GM21423 (cell line): ENCODE measurements at regions not wholly inside any gene's neighbourhood (a gene's known extent, or its start where the extent isn't known, plus 50 kb on each side); places are given as distances from the start of the nearest gene placed in this dataset.
"Not testable (repeated sequence)": the region's sequence is repeated elsewhere in the genome, so short reads cannot be mapped to it uniquely, and the experiment has no call there.

Source experiments
- ATAC-seq: cut with Tn5 transposase; IDR thresholded peaks from one replicate; pipeline ENCODE4 v1.9.1; 2021; ENCODE audit warnings: mild to moderate bottlenecking, moderate library complexity; ENCODE audit not compliant: unreplicated experiment

- no peak for ATAC-seq
These were observed 1006.9 kb downstream of the VRK1 start for GRCh38 chr14:97804056-97804455.

DNA sequence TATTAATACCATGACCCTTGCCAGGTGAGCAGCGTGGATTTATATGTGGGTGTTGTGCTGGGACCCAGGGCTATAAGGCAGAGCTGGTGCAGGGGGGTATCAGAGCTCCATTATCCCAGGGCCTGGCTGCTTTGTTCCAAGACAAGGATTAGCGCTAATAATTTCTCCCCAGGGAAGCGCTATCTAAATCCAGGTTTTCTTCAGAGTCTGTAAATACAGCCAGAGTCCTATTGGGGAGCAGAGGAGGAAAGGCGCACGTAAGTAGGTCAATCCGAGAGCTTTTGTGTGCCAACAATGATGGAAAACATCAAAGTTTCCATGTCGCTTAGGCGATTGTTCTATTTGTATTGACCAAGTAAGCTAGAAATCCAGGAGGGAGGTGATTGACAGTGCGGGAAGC lies 1009.7 kb downstream of the VRK1 start:
- ATAC-seq, result no peak

DNA sequence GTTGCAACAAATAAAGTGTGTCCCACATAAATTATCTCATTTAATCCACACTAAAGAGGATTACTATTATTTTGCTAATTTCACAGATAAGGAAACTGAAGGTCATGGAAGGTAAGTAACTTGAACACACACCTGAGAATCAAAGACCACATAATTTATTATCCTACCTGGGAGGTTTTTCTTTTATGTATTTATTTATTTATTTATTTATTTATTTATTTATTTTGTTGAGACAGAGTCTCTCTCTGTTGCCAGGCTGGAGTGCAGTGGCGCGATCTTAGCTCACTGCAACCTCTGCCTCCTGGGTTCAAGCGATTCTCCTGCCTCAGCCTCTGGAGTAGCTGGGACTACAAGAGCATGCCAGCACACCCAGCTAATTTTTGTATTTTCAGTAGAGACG lies 1011.4 kb downstream of the VRK1 start:
- not testable (repeated sequence) for ATAC-seq

GRCh38 chr14:97813556-97813955 lies 1016.4 kb downstream of the VRK1 start:
- no peak for ATAC-seq

- no peak for ATAC-seq
These were observed 1023.6 kb downstream of the VRK1 start for GRCh38 chr14:97820781-97821180.

GRCh38 chr14:97824218-97824617 lies 1027.0 kb downstream of the VRK1 start:
- ATAC-seq, result no peak

- no peak for ATAC-seq
These were observed 1030.6 kb downstream of the VRK1 start for GRCh38 chr14:97827746-97828145.

DNA sequence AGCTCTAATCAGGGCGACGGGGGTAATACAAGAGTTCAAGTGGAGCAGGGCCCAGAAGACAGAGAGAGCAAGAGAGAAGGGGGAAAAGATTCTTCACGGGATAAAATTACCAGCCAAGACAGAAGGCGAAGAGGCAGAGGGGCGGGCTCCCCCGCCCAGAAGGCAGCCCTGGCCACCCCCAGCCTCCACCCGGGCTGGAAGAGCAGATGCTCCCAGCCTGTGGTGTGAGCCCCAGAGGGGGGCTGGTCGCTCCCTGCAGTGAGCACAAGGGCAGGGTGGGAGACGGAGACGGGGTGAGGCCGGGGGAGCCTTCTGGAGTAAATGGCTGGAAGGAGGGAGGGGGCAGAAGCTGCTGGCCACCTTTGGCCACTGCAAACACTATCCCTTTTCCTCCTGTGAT lies 1035.6 kb downstream of the VRK1 start:
- no peak for ATAC-seq

GRCh38 chr14:97838986-97839385 lies 1041.8 kb downstream of the VRK1 start:
- no peak for ATAC-seq

- no peak for ATAC-seq
These were observed 1043.0 kb downstream of the VRK1 start for GRCh38 chr14:97840159-97840558.

DNA sequence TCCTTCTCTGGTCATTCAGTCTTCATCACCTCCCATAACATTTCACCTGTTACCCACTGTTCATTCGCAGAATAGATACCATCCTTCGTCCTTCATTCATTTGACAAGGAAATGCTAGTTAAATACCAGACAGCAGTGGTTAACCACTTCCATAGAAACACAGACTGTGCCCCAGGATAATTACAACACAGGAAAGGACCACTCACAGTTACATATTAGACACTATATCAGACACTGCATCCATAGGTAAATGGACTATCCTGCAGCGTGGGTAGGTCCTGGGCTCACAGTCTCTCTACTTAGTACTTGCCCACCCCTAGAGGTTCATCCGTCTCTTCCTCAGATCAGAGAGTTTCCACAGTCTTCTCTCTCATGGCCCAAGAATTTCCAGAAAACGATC lies 1044.6 kb downstream of the VRK1 start:
- ATAC-seq, result no peak

DNA sequence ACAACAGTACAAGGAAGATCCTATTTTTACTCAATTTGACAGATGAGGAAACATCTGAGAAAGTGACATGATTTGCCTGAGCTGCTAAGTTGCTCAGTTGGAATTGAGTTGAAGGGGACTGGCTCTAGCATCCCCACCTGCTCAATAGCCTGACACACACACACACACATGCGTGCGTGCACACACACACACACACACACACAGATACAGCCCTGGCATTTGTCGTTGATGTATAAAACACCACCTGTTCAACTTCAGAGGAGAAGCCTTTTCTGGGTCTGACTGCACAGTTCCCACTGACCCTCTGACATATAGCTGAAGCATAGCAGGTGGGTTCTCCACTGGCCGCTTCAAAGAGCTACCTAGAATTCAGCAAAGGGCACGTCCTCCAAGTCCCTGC lies 1045.9 kb downstream of the VRK1 start:
- no peak for ATAC-seq

GRCh38 chr14:97844042-97844441 lies 1046.9 kb downstream of the VRK1 start:
- ATAC-seq, result no peak

- no peak for ATAC-seq
These were observed 1049.0 kb downstream of the VRK1 start for GRCh38 chr14:97846156-97846555.

DNA sequence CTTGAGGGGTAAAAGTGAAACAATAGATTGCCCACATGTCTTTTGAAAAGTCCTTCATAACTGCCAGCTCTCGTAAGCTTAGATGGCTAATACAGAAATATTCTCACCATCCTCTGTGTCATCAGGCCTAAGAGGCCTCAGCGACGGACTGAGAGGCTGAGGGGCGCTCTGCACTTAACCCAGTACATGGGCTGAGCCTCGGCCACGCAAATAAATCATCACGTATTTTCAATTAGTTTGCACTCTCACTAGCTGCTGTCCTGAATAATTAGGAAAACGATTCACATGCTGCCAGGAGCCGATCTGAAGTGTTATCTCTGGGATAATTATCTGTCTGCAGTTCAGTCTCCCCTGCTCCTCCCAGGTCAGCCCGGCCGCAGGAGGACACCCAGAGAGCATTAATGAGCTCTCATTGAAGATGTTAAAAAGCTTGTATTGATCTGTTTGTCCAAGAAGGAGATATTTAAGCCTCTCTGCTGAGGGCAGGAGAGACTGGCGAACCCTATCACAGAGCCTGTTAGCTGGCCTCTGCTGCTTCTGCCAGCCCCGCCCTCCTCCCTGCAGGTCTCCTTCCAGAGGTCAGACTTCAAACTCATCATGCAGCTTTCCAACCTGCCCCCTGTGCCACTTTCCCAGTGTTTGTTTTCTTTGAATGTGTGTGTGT lies 1051.3 kb downstream of the VRK1 start:
- ATAC-seq, result no peak

DNA sequence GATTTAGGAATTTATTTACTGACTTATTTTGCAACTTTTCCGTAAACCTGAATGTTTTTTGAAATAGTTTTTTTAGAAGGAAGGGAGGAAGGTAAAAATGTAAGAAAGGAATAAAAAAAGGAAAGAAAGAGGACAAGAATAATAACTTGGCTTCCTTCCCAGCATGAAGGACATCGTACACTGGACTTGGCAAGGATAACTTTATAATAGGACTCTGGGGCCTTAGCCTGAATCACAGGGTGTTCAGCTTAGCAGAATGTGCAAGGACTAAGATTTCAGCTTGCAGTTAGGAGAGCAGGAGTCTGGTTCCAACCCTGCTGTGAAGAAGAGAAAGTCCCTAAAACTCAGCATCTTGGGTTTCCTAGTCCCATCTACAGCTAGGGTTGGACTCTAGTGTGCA lies 1053.3 kb downstream of the VRK1 start:
- no peak for ATAC-seq

DNA sequence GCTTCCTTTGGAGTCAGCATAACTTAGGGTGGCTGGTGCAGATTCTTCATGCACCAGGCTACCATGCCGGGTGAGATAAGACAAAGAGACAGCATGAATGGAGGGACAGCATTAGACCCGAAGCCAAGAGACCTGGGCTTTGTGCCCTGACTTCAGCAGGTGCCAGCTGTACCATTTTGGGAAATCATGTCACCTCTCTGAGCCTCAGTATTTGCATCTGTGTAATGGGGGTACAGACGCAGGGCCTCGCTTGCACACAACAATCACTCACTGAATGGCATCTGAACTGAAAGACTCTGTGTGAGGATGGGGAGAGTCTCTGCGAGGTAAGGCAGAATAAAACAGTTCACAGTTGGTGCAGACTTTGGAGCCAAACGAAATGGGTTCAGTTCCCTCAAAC lies 1053.7 kb downstream of the VRK1 start:
- no peak for ATAC-seq

GRCh38 chr14:97851428-97851995 lies 1054.3 kb downstream of the VRK1 start:
- ATAC-seq, result no peak

DNA sequence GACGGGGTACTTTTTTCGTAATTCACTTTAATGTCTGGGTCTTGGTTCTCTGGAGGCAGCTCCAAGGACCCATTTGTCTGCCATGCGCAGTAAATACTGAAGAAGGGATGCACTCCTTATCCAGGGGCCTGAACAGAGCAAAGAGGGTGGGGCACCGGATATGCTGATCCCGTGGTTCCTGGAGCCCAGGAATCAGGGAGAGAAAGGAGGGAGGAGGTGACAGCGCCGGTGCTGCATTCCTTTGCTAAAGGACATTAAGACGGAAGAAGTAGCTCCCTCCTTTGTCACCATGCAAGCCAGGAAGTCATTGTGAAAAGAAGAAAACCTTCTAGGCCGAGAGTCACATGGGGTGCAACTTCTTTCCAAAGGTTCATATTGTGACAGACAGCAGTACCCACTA lies 1057.7 kb downstream of the VRK1 start:
- ATAC-seq, result no peak

DNA sequence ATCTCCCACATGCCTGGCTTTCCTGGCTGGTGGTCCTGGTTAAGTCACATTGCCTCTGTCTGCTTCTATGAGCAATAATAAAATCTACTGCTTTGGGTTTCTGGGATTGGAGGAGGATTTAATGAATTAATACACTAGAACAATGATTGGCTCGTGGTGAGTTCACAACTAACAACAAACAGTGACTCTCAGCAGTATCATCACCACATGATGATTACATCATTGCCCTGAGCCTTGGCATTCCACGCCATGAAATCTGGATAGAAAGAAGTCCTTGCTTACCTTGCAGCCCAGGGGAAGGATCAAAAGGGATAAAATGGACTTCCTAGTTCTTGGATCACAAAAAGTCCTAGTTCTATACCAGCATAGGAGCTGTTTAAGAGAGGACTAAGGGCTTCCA lies 1069.0 kb downstream of the VRK1 start:
- no peak for ATAC-seq

- no peak for ATAC-seq
These were observed 1069.5 kb downstream of the VRK1 start for GRCh38 chr14:97866664-97867063.

DNA sequence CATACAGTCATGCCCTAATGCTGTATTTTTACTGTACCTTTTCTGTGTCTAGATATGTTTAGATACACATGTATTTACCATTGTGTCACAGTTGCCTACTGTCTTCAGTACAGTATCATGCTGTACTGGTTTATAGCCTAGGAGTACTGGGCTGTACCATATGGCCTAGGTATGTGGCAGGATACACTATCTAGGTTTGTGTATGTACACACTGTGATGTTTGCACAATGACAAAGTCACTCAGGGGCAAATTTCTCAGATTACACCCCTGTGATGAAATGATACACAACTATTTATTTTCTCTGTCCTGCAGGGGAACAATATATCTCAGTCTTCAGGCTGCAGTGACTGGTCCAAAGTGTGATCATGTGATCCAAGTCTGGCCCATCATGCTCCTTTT lies 1076.1 kb downstream of the VRK1 start:
- ATAC-seq, result no peak

GRCh38 chr14:97874394-97874793 lies 1077.2 kb downstream of the VRK1 start:
- no peak for ATAC-seq
